Lower leg skin (tissue), 3 donors: ENCODE measurements at regions not wholly inside any gene's neighbourhood (a gene's known extent, or its start where the extent isn't known, plus 50 kb on each side); places are given as distances from the start of the nearest gene placed in this dataset.

Source experiments
- POLR2A ChIP-seq, 2 donors: fragments of 450-650 bp; IDR thresholded peaks; one replicate each; pipeline ENCODE4 v1.6.1; 2016 to 2017; ENCODE audit warnings: antibody characterized with exemption in 2 of 2, mild to moderate bottlenecking in 1 of 2, moderate library complexity in 1 of 2
- TF ChIP-seq, protein P1 (sequence below), 3 donors: fragments of 450-650 bp; IDR thresholded peaks; one replicate each; pipeline ENCODE4 v1.5.1; 2016; ENCODE audit warnings: antibody characterized with exemption in 3 of 3, mild to moderate bottlenecking in 3 of 3, moderate library complexity in 2 of 3

DNA sequence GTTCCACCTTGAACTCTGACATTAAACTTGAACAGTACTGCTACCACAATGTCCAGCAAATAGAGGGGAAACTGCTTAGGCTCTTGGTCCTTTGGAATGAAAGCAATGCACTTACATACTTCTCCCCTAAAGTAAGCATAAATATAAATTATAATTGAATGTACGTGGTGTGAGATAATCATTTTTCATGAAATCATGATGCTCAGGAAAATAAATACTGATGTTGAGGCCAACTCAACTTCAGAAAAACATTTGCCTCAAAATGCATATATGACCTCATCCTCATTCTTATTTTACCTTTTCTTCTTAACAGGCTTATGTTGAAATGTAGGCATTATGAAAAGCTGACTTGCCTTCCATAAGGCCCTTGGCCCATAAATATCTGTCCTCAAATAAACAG, 166.3 kb downstream of the KDR start:
- TF ChIP-seq, protein P1, sequence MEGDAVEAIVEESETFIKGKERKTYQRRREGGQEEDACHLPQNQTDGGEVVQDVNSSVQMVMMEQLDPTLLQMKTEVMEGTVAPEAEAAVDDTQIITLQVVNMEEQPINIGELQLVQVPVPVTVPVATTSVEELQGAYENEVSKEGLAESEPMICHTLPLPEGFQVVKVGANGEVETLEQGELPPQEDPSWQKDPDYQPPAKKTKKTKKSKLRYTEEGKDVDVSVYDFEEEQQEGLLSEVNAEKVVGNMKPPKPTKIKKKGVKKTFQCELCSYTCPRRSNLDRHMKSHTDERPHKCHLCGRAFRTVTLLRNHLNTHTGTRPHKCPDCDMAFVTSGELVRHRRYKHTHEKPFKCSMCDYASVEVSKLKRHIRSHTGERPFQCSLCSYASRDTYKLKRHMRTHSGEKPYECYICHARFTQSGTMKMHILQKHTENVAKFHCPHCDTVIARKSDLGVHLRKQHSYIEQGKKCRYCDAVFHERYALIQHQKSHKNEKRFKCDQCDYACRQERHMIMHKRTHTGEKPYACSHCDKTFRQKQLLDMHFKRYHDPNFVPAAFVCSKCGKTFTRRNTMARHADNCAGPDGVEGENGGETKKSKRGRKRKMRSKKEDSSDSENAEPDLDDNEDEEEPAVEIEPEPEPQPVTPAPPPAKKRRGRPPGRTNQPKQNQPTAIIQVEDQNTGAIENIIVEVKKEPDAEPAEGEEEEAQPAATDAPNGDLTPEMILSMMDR (IDR thresholded peaks at IDR 0.05), result no peak
- no peak for TF ChIP-seq POLR2A (IDR thresholded peaks at IDR 0.05)
